ENCODE measurements at regions not wholly inside any gene's neighbourhood (a gene's known extent, or its start where the extent isn't known, plus 50 kb on each side); places are given as distances from the start of the nearest gene placed in this dataset.

DNA sequence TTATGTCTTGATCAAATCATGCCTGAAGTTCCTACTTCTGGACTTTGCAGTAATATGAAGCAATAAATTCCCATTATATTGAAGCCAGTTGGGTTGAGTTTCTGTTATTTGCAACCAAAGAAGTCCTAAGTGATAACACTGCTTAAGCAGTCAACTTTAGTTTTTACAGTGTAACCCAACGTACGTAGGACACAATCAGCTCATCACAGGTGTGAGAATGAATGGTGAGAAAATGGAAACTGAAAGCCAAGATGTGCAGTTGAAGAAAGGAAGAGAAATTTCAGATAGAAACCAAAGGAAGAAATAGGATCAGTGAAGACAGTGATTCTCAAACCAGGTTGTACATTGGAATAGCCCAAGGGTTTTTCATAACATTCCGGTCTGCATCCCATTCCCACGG, 211.4 kb upstream of the ZFP64 start:
- TF ChIP-seq, protein P1, sequence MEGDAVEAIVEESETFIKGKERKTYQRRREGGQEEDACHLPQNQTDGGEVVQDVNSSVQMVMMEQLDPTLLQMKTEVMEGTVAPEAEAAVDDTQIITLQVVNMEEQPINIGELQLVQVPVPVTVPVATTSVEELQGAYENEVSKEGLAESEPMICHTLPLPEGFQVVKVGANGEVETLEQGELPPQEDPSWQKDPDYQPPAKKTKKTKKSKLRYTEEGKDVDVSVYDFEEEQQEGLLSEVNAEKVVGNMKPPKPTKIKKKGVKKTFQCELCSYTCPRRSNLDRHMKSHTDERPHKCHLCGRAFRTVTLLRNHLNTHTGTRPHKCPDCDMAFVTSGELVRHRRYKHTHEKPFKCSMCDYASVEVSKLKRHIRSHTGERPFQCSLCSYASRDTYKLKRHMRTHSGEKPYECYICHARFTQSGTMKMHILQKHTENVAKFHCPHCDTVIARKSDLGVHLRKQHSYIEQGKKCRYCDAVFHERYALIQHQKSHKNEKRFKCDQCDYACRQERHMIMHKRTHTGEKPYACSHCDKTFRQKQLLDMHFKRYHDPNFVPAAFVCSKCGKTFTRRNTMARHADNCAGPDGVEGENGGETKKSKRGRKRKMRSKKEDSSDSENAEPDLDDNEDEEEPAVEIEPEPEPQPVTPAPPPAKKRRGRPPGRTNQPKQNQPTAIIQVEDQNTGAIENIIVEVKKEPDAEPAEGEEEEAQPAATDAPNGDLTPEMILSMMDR (IDR thresholded peaks at IDR 0.05; ENCODE audit: low read depth, low read length): no peak
- Histone ChIP-seq H3K27ac (ENCODE audit: low read depth, low read length) (no peak overlapping the region), H3K27me3 (ENCODE audit: control insufficient read depth, insufficient read depth, low read length) (no peaks in the 10 kb centered on the region), H3K9me3 (ENCODE audit: control insufficient read depth, insufficient read depth, low read length) (no peaks in the 10 kb centered on the region), H3K4me3 (ENCODE audit: low read depth, low read length) (no peak overlapping the region)
- POLR2A ChIA-PET: no interaction called here
- DNase-seq (ENCODE audit: low read depth, low spot score): no peak
- CTCF ChIA-PET: interaction anchor here (1.7 kb wide), 1 partner anchor 91 kb away, joined by 7 read pairs; no protein-coding TSS in a partner anchor

DNA sequence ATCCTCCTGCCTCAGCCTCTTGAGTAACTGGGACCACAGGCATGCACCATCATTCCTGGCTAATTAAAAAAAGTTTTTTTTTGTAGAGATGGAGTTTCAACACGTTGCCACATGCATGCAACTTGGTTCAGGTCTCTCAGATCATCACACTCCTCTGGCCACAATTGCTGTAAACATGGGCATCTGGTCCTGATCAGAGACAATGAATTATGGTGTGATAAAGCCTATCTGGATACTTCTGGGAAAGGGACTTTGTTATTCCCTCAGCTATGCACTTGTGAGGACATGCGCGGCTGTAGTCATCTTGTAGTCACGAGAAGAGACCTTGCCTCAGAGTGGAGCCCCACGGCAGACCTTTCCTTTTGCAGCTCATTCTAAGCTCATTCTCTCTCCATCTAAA, 210.9 kb upstream of the ZFP64 start:
- DNase-seq (ENCODE audit: low read depth, low spot score): no peak
- POLR2A ChIA-PET: no interaction called here
- Histone ChIP-seq H3K9me3 (ENCODE audit: control insufficient read depth, insufficient read depth, low read length) (no peaks in the 10 kb centered on the region), H3K27ac (ENCODE audit: low read depth, low read length) (no peak overlapping the region), H3K27me3 (ENCODE audit: control insufficient read depth, insufficient read depth, low read length) (no peaks in the 10 kb centered on the region), H3K4me3 (ENCODE audit: low read depth, low read length) (no peak overlapping the region)
- CTCF ChIA-PET: interaction anchor here (1.7 kb wide), 1 partner anchor 91 kb away, joined by 7 read pairs; no protein-coding TSS in a partner anchor
- TF ChIP-seq, protein P1 (IDR thresholded peaks at IDR 0.05; ENCODE audit: low read depth, low read length): no peak

DNA sequence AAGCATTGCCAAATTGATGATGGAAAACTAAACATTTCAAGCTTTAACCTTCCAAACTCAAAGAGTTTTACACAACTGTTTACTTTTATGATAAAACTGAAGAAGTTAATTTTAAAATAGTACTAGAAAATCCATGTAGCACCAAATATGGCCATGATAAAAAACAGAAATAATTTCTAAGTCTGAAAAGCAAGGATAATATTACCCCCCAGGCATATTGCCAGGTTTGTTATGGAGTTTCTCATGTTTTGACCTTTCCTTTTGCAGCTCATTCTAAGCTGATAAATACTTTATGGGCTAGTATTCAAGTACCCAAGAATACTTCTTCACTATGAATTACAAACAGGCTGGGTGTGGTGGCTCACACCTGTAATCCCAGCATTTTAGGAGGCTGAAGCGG, 209.9 kb upstream of the ZFP64 start:
- Histone ChIP-seq H3K27ac (ENCODE audit: low read depth, low read length) (no peak overlapping the region), H3K4me3 (ENCODE audit: low read depth, low read length) (no peak overlapping the region), H3K9me3 (ENCODE audit: control insufficient read depth, insufficient read depth, low read length) (no peaks in the 10 kb centered on the region), H3K27me3 (ENCODE audit: control insufficient read depth, insufficient read depth, low read length) (no peaks in the 10 kb centered on the region)
- CTCF ChIA-PET: interaction anchor here (1.1 to 1.2 kb wide), 2 partner anchors 21 to 90 kb away, joined by 4 to 5 read pairs; no protein-coding TSS in a partner anchor
- POLR2A ChIA-PET: no interaction called here
- DNase-seq (ENCODE audit: low read depth, low spot score): no peak
- TF ChIP-seq, protein P1 (IDR thresholded peaks at IDR 0.05; ENCODE audit: low read depth, low read length): no peak

DNA sequence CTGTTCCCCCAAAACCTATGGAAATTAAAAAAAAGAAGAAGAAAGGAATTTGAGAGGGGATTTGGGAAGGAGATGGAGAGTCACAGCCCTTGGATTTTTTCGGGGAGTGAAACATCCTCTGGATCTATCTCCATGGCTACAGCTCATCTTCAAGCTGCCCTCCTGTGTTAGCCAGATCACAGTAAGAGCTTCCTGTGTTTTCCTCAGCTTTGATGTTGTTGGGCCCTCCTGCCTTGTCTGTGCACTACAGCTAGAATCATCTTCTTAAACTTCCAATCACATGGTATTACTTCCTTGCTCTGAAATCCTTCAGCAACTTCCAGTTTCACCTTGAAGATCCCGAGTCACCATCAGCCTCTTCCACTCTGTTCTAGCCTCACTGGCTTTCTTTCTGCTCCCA, 207.8 kb upstream of the ZFP64 start:
- ChIA-PET POLR2A (no interaction called here), CTCF (no interaction called here)
- no peak overlapping the region for H3K27ac ChIP-seq (ENCODE audit: low read depth, low read length)
- H3K4me3 ChIP-seq (ENCODE audit: low read depth, low read length): no peak overlapping the region
- H3K27me3 ChIP-seq (ENCODE audit: control insufficient read depth, insufficient read depth, low read length): no peaks in the 10 kb centered on the region
- TF ChIP-seq, protein P1 (IDR thresholded peaks at IDR 0.05; ENCODE audit: low read depth, low read length): no peak
- no peak for DNase-seq (ENCODE audit: low read depth, low spot score)
- no peaks in the 10 kb centered on the region for H3K9me3 ChIP-seq (ENCODE audit: control insufficient read depth, insufficient read depth, low read length)

DNA sequence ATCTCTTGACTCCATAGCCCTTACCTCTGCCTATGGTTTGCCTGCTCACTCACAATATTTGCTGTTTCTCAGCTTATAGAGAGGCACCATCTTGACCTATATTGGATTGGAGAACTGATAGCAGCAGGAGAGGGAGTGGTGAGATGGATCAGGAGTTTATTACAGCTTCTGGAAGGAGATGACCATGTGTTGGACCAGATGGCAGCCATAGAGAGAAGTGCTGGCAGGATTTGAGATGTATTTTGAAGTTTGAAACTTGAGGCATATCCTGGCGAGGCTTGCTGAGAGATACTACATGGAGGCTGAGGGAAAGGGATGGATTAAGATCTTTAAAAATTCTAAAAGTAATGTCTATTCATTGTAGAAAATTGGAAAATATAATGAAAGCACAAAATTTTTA, 198.0 kb upstream of the ZFP64 start:
- H3K27ac ChIP-seq (ENCODE audit: low read depth, low read length): no peak overlapping the region
- ChIA-PET CTCF (interaction anchor here (0.7 to 1.2 kb wide), 2 partner anchors 77 to 1662 kb away, joined by 3 to 5 read pairs; no protein-coding TSS in a partner anchor), POLR2A (no interaction called here)
- DNase-seq (ENCODE audit: low read depth, low spot score): no peak
- H3K9me3 ChIP-seq (ENCODE audit: control insufficient read depth, insufficient read depth, low read length): no peaks in the 10 kb centered on the region
- TF ChIP-seq, protein P1 (IDR thresholded peaks at IDR 0.05; ENCODE audit: low read depth, low read length): no peak
- H3K4me3 ChIP-seq (ENCODE audit: low read depth, low read length): no peak overlapping the region
- H3K27me3 ChIP-seq (ENCODE audit: control insufficient read depth, insufficient read depth, low read length): no peaks in the 10 kb centered on the region

Data from AG04450 (cell line).